GM19452 (cell line): ENCODE measurements at regions not wholly inside any gene's neighbourhood (a gene's known extent, or its start where the extent isn't known, plus 50 kb on each side); places are given as distances from the start of the nearest gene placed in this dataset.
"Not testable (repeated sequence)": the region's sequence is repeated elsewhere in the genome, so short reads cannot be mapped to it uniquely, and the experiment has no call there.

ENCODE experiments used
- ATAC-seq: cut with Tn5 transposase; IDR thresholded peaks from one replicate; pipeline ENCODE4 v1.9.1; 2021; ENCODE audit not compliant: unreplicated experiment

- ATAC-seq: no peak
Observed at GRCh38 chr14:106802413-106803364, 1276.3 kb downstream of the TMEM121 start.

- ATAC-seq: no peak
Observed at GRCh38 chr14:106803379-106803778, 1277.0 kb downstream of the TMEM121 start.

GRCh38 chr14:106807493-106807892 is 1281.1 kb downstream of the TMEM121 start:
- no peak for ATAC-seq

- ATAC-seq: no peak
Observed at GRCh38 chr14:106808458-106808857, 1282.1 kb downstream of the TMEM121 start.

GRCh38 chr14:106808907-106809306 is 1282.5 kb downstream of the TMEM121 start:
- ATAC-seq: no peak

- ATAC-seq: no peak
Observed at GRCh38 chr14:106809615-106810014, 1283.2 kb downstream of the TMEM121 start.

- not testable (repeated sequence) for ATAC-seq
Observed at GRCh38 chr14:106810168-106810567, 1283.8 kb downstream of the TMEM121 start.

GRCh38 chr14:106811162-106811561 is 1284.8 kb downstream of the TMEM121 start:
- ATAC-seq: no peak

- ATAC-seq: no peak
Observed at GRCh38 chr14:106812788-106813476, 1286.5 kb downstream of the TMEM121 start.

- ATAC-seq: no peak
Observed at GRCh38 chr14:106813477-106813823, 1287.1 kb downstream of the TMEM121 start.

GRCh38 chr14:106820119-106820518 is 1293.7 kb downstream of the TMEM121 start:
- no peak for ATAC-seq

GRCh38 chr14:106821119-106821518 is 1294.7 kb downstream of the TMEM121 start:
- ATAC-seq: no peak

- ATAC-seq: no peak
Observed at GRCh38 chr14:106822905-106823304, 1296.5 kb downstream of the TMEM121 start.

GRCh38 chr14:106823552-106823951 is 1297.2 kb downstream of the TMEM121 start:
- no peak for ATAC-seq

GRCh38 chr14:106826833-106827369 is 1300.5 kb downstream of the TMEM121 start:
- no peak for ATAC-seq

GRCh38 chr14:106831322-106831720 is 1304.9 kb downstream of the TMEM121 start:
- ATAC-seq: no peak

- no peak for ATAC-seq
Observed at GRCh38 chr14:106837870-106838269, 1311.5 kb downstream of the TMEM121 start.

GRCh38 chr14:106838991-106839769 is 1312.8 kb downstream of the TMEM121 start:
- no peak for ATAC-seq

GRCh38 chr14:106840258-106840657 is 1313.9 kb downstream of the TMEM121 start:
- no peak for ATAC-seq

- no peak for ATAC-seq
Observed at GRCh38 chr14:106840991-106841390, 1314.6 kb downstream of the TMEM121 start.

- ATAC-seq: no peak
Observed at GRCh38 chr14:106841701-106842100, 1315.3 kb downstream of the TMEM121 start.
